Mesenchymal stem cell (in vitro differentiated cells and primary cell): ENCODE measurements at regions not wholly inside any gene's neighbourhood (a gene's known extent, or its start where the extent isn't known, plus 50 kb on each side); places are given as distances from the start of the nearest gene placed in this dataset.

Experiments
- DNase-seq: peaks from one replicate; pipeline ENCODE4 v3.0.0-alpha.2; 2013
- H2AFZ ChIP-seq: one replicate; pipeline ENCODE4 v1.6.1; 2013; ENCODE audit warnings: low read depth, mild to moderate bottlenecking, control low read depth, inconsistent platforms, low read length, moderate library complexity
- H2AK5ac ChIP-seq: 2 replicates; pipeline ENCODE4 v1.6.1; 2013; ENCODE audit warnings: low read length, moderate library complexity, mild to moderate bottlenecking, inconsistent platforms; ENCODE audit not compliant: severe bottlenecking
- H2BK120ac ChIP-seq: one replicate; pipeline ENCODE4 v1.6.1; 2013; ENCODE audit warnings: low read depth, mild to moderate bottlenecking, inconsistent platforms, low read length, moderate library complexity
- H2BK12ac ChIP-seq, 2 experiments: one replicate each; pipeline ENCODE4 v1.6.1; 2013; ENCODE audit warnings: inconsistent platforms in 2 of 2, low read length in 2 of 2, mild to moderate bottlenecking in 2 of 2, moderate library complexity in 2 of 2, control low read depth in 1 of 2
- H2BK15ac ChIP-seq: one replicate; pipeline ENCODE4 v1.6.1; 2013; ENCODE audit warnings: mild to moderate bottlenecking, low read depth, inconsistent platforms; ENCODE audit not compliant: poor library complexity, severe bottlenecking
- H2BK5ac ChIP-seq: 2 replicates; pipeline ENCODE4 v1.6.1; 2013; ENCODE audit warnings: low read depth, mild to moderate bottlenecking, low read length, control low read depth, inconsistent platforms; ENCODE audit not compliant: poor library complexity, severe bottlenecking
- H3K14ac ChIP-seq, 2 experiments: one replicate each; pipeline ENCODE4 v1.6.1; 2013; ENCODE audit warnings: inconsistent platforms in 2 of 2, low read length in 2 of 2, control low read depth in 1 of 2, mild to moderate bottlenecking in 1 of 2, moderate library complexity in 1 of 2
- H3K18ac ChIP-seq, 2 experiments: one replicate each; pipeline ENCODE4 v1.6.1; 2013; ENCODE audit warnings: inconsistent platforms in 2 of 2, low read length in 2 of 2, control low read depth in 1 of 2, low read depth in 1 of 2, mild to moderate bottlenecking in 1 of 2
- H3K23ac ChIP-seq, 2 experiments: one replicate each; pipeline ENCODE4 v1.6.1; 2013; ENCODE audit warnings: inconsistent platforms in 2 of 2, low read length in 2 of 2, mild to moderate bottlenecking in 2 of 2, moderate library complexity in 2 of 2, control low read depth in 1 of 2
- H3K27ac ChIP-seq: 2 replicates; pipeline ENCODE4 v1.5.1; 2013; ENCODE audit warnings: mild to moderate bottlenecking, moderate library complexity, low read length, control low read depth, inconsistent platforms; ENCODE audit not compliant: poor library complexity, severe bottlenecking
- H3K27me3 ChIP-seq, 2 experiments: 2 replicates each; pipeline versions ENCODE4 v1.6.1 to v1.7.0; 2013; ENCODE audit warnings: low read length in 2 of 2, mild to moderate bottlenecking in 2 of 2, moderate library complexity in 2 of 2, control low read depth in 1 of 2, inconsistent platforms in 1 of 2; ENCODE audit not compliant: control insufficient read depth in 1 of 2, insufficient read depth in 1 of 2
- H3K36me3 ChIP-seq, 2 experiments: 2 replicates each; pipeline versions ENCODE4 v1.6.1 to v1.7.0; 2013; ENCODE audit warnings: low read length in 2 of 2, control low read depth in 1 of 2, inconsistent platforms in 1 of 2, low read depth in 1 of 2, mild to moderate bottlenecking in 1 of 2; ENCODE audit not compliant: insufficient read depth in 2 of 2, control insufficient read depth in 1 of 2
- H3K4ac ChIP-seq, 2 experiments: one replicate each; pipeline ENCODE4 v1.6.1; 2013; ENCODE audit warnings: inconsistent platforms in 2 of 2, low read length in 2 of 2, mild to moderate bottlenecking in 2 of 2, moderate library complexity in 2 of 2, control low read depth in 1 of 2, low read depth in 1 of 2
- H3K4me1 ChIP-seq: 2 replicates; pipeline ENCODE4 v1.6.1; 2013; ENCODE audit warnings: low read depth, low read length, control low read depth; ENCODE audit not compliant: control insufficient read depth, insufficient read depth
- H3K4me2 ChIP-seq: 2 replicates; pipeline ENCODE4 v1.6.1; 2013; ENCODE audit warnings: low read length, mild to moderate bottlenecking, inconsistent platforms; ENCODE audit not compliant: poor library complexity, severe bottlenecking
- H3K4me3 ChIP-seq, 2 experiments: 2 replicates each; pipeline versions ENCODE4 v1.5.1 to v1.7.0; 2013; ENCODE audit warnings: low read length in 2 of 2, mild to moderate bottlenecking in 2 of 2, control low read depth in 1 of 2, low read depth in 1 of 2; ENCODE audit not compliant: insufficient read depth in 1 of 2
- H3K79me1 ChIP-seq: replicated peaks from 2 replicates; pipeline ENCODE4 v1.6.1; 2013; ENCODE audit warnings: mild to moderate bottlenecking, control low read depth, low read length, inconsistent platforms; ENCODE audit not compliant: poor library complexity, severe bottlenecking
- H3K9ac ChIP-seq: 2 replicates; pipeline ENCODE4 v1.7.0; 2013; ENCODE audit warnings: mild to moderate bottlenecking, low read length, moderate library complexity
- H3K9me3 ChIP-seq: 2 replicates; pipeline ENCODE4 v1.7.0; 2013; ENCODE audit warnings: mild to moderate bottlenecking, low read length; ENCODE audit not compliant: control insufficient read depth
- H4K8ac ChIP-seq: one replicate; pipeline ENCODE4 v1.6.1; 2013; ENCODE audit warnings: inconsistent platforms, mild to moderate bottlenecking, low read length, moderate library complexity
- H4K91ac ChIP-seq: one replicate; pipeline ENCODE4 v1.6.1; 2013; ENCODE audit warnings: mild to moderate bottlenecking, low read length, inconsistent platforms
- WGBS: methylation state at CpG from one replicate; pipeline ENCODE4 v1.1.7; 2013; ENCODE audit warnings: mixed read lengths; 5-methylcytosine and 5-hydroxymethylcytosine counted together

GRCh38 chrX:125407314-125407713 is 87.6 kb downstream of the TEX13C start:
- Histone ChIP-seq H3K4me1 (no peaks in the 10 kb centered on the region), H3K23ac (no peak overlapping the region), H3K4me3 (no peak overlapping the region), H3K79me1 (no peaks in the 10 kb centered on the region), H2AK5ac (no peak overlapping the region), H3K27me3 (no peaks in the 10 kb centered on the region), H3K27ac (no peak overlapping the region), H2AFZ (no peak overlapping the region), H2BK15ac (no peak overlapping the region), H3K4me2 (no peak overlapping the region), H3K14ac (no peak overlapping the region), H3K18ac (no peak overlapping the region), H3K9ac (no peak overlapping the region), H4K91ac (no peak overlapping the region), H3K9me3 (peaks cover 2% of the 10 kb centered on the region), H4K8ac (no peak overlapping the region), H3K4ac (no peak overlapping the region), H3K36me3 (no peaks in the 10 kb centered on the region), H2BK5ac (no peak overlapping the region), H2BK12ac (no peak overlapping the region), H2BK120ac (no peak overlapping the region)
- no CpG with 5 or more reads among the region's 1 CpG for WGBS
- no peak for DNase-seq

- Histone ChIP-seq H4K8ac (no peak overlapping the region), H3K18ac (no peak overlapping the region), H3K4me3 (no peak overlapping the region), H3K14ac (no peak overlapping the region), H3K9me3 (no peaks in the 10 kb centered on the region), H2BK5ac (no peak overlapping the region), H3K27me3 (no peaks in the 10 kb centered on the region), H3K4me2 (no peak overlapping the region), H3K27ac (no peak overlapping the region), H3K23ac (no peak overlapping the region), H3K9ac (no peak overlapping the region), H2BK120ac (no peak overlapping the region), H2AFZ (no peak overlapping the region), H2BK12ac (no peak overlapping the region), H2BK15ac (no peak overlapping the region), H3K4me1 (no peaks in the 10 kb centered on the region), H3K4ac (no peak overlapping the region), H4K91ac (no peak overlapping the region), H3K79me1 (no peaks in the 10 kb centered on the region), H3K36me3 (no peaks in the 10 kb centered on the region), H2AK5ac (no peak overlapping the region)
- WGBS: no CpG with 5 or more reads among the region's 4 CpGs
- no peak for DNase-seq
Observed at GRCh38 chrX:125420809-125421208, 101.1 kb downstream of the TEX13C start.

GRCh38 chrX:125422986-125423385 is 103.3 kb downstream of the TEX13C start:
- H2BK120ac ChIP-seq: no peak overlapping the region
- no peak overlapping the region for H3K23ac ChIP-seq
- no peaks in the 10 kb centered on the region for H3K9me3 ChIP-seq
- H2BK15ac ChIP-seq: no peak overlapping the region
- H3K36me3 ChIP-seq: no peaks in the 10 kb centered on the region
- H3K4me3 ChIP-seq: no peak overlapping the region
- WGBS: no CpG with 5 or more reads among the region's 3 CpGs
- no peak overlapping the region for H3K14ac ChIP-seq
- H3K79me1 ChIP-seq: no peaks in the 10 kb centered on the region
- no peak overlapping the region for H2AFZ ChIP-seq
- no peak overlapping the region for H4K91ac ChIP-seq
- H3K4ac ChIP-seq: no peak overlapping the region
- H2BK5ac ChIP-seq: no peak overlapping the region
- H3K4me2 ChIP-seq: no peak overlapping the region
- no peak overlapping the region for H4K8ac ChIP-seq
- H3K18ac ChIP-seq: no peak overlapping the region
- no peak overlapping the region for H3K27ac ChIP-seq
- H3K4me1 ChIP-seq: no peaks in the 10 kb centered on the region
- no peak overlapping the region for H2BK12ac ChIP-seq
- DNase-seq: no peak
- H2AK5ac ChIP-seq: no peak overlapping the region
- H3K9ac ChIP-seq: no peak overlapping the region
- H3K27me3 ChIP-seq: no peaks in the 10 kb centered on the region

- no peak overlapping the region for H2AK5ac ChIP-seq
- no peak for DNase-seq
- H4K91ac ChIP-seq: no peak overlapping the region
- H3K4ac ChIP-seq: no peak overlapping the region
- H3K4me3 ChIP-seq: no peak overlapping the region
- no peak overlapping the region for H2AFZ ChIP-seq
- no peaks in the 10 kb centered on the region for H3K36me3 ChIP-seq
- no peaks in the 10 kb centered on the region for H3K4me1 ChIP-seq
- no peak overlapping the region for H3K4me2 ChIP-seq
- no peak overlapping the region for H2BK15ac ChIP-seq
- H3K23ac ChIP-seq: no peak overlapping the region
- WGBS: no CpG with 5 or more reads among the region's 1 CpG
- H4K8ac ChIP-seq: no peak overlapping the region
- no peaks in the 10 kb centered on the region for H3K9me3 ChIP-seq
- no peak overlapping the region for H3K9ac ChIP-seq
- H2BK120ac ChIP-seq: no peak overlapping the region
- H3K79me1 ChIP-seq: no peaks in the 10 kb centered on the region
- no peak overlapping the region for H3K14ac ChIP-seq
- H3K27ac ChIP-seq: no peak overlapping the region
- H2BK5ac ChIP-seq: no peak overlapping the region
- H3K18ac ChIP-seq: no peak overlapping the region
- no peak overlapping the region for H2BK12ac ChIP-seq
- H3K27me3 ChIP-seq: no peaks in the 10 kb centered on the region
Observed at GRCh38 chrX:125424536-125424935, 104.9 kb downstream of the TEX13C start.
